Gastroesophageal sphincter (tissue), 3 donors: ENCODE measurements at regions not wholly inside any gene's neighbourhood (a gene's known extent, or its start where the extent isn't known, plus 50 kb on each side); places are given as distances from the start of the nearest gene placed in this dataset.

Experiments
- POLR2A ChIP-seq, 2 donors: fragments of 450-650 bp; IDR thresholded peaks; one replicate each; pipeline ENCODE4 v1.6.1; 2017; ENCODE audit warnings: antibody characterized with exemption in 2 of 2, mild to moderate bottlenecking in 2 of 2, moderate library complexity in 1 of 2
- TF ChIP-seq, protein P1 (sequence below), 4 experiments: fragments of 200-600 bp in 2 of 4; fragments of 450-650 bp in 2 of 4; sonication (generic) in 1 of 4; IDR thresholded peaks; one replicate each; pipeline ENCODE4 v1.5.1; 2017 to 2019; ENCODE audit warnings: antibody characterized with exemption in 4 of 4, mild to moderate bottlenecking in 2 of 4, moderate library complexity in 2 of 4

DNA sequence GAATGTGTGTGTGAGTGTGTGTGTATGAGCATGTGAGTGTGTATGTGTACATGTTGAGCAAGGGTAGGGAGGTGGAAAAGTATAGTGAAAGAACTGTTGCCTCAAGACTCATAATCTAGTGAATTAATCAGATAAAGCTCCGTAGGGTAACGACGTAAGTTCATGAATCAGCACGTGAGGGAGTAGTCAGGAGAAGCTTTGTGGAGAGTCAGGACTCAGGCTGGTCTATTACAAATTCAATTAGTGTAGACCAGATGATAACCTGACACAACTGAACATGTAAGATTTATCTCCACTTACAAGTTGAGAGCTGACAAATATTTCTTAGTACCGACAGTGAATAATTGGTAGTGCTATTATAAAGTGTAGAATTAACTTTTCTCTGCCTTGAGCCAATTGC, 194.5 kb downstream of the RAD51AP2 start:
- no peak for TF ChIP-seq POLR2A (IDR thresholded peaks at IDR 0.05)
- TF ChIP-seq, protein P1, sequence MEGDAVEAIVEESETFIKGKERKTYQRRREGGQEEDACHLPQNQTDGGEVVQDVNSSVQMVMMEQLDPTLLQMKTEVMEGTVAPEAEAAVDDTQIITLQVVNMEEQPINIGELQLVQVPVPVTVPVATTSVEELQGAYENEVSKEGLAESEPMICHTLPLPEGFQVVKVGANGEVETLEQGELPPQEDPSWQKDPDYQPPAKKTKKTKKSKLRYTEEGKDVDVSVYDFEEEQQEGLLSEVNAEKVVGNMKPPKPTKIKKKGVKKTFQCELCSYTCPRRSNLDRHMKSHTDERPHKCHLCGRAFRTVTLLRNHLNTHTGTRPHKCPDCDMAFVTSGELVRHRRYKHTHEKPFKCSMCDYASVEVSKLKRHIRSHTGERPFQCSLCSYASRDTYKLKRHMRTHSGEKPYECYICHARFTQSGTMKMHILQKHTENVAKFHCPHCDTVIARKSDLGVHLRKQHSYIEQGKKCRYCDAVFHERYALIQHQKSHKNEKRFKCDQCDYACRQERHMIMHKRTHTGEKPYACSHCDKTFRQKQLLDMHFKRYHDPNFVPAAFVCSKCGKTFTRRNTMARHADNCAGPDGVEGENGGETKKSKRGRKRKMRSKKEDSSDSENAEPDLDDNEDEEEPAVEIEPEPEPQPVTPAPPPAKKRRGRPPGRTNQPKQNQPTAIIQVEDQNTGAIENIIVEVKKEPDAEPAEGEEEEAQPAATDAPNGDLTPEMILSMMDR (IDR thresholded peaks at IDR 0.05), result no peak
